IPS-20b (cell line): ENCODE measurements at regions not wholly inside any gene's neighbourhood (a gene's known extent, or its start where the extent isn't known, plus 50 kb on each side); places are given as distances from the start of the nearest gene placed in this dataset.
A peak's percentile ranks its signal among the peaks of the same experiment; 100 is the strongest.

Source experiments
- H3K27ac ChIP-seq: one replicate; pipeline ENCODE4 v1.5.1; 2013; ENCODE audit warnings: low read length
- H3K27me3 ChIP-seq: 2 replicates; pipeline ENCODE4 v1.6.1; 2013; ENCODE audit warnings: mild to moderate bottlenecking, low read length, inconsistent platforms; ENCODE audit not compliant: insufficient read depth
- H3K36me3 ChIP-seq: 2 replicates; pipeline ENCODE4 v1.6.1; 2013; ENCODE audit warnings: low read depth, mild to moderate bottlenecking, inconsistent platforms, low read length, moderate library complexity; ENCODE audit not compliant: insufficient read depth
- H3K4me1 ChIP-seq: 2 replicates; pipeline ENCODE4 v1.6.1; 2013; ENCODE audit warnings: mild to moderate bottlenecking, control low read depth, inconsistent platforms, low read length, moderate library complexity; ENCODE audit not compliant: insufficient read depth
- H3K4me3 ChIP-seq: 2 replicates; pipeline ENCODE4 v1.5.1; 2013; ENCODE audit warnings: mild to moderate bottlenecking, low read length, inconsistent platforms
- H3K9ac ChIP-seq: 2 replicates; pipeline ENCODE4 v1.6.1; 2013; ENCODE audit warnings: low read depth, mild to moderate bottlenecking, inconsistent platforms, low read length, moderate library complexity
- H3K9me3 ChIP-seq: 2 replicates; pipeline ENCODE4 v1.6.1; 2013; ENCODE audit warnings: mild to moderate bottlenecking, low read depth, low read length, inconsistent platforms; ENCODE audit not compliant: insufficient read depth

DNA sequence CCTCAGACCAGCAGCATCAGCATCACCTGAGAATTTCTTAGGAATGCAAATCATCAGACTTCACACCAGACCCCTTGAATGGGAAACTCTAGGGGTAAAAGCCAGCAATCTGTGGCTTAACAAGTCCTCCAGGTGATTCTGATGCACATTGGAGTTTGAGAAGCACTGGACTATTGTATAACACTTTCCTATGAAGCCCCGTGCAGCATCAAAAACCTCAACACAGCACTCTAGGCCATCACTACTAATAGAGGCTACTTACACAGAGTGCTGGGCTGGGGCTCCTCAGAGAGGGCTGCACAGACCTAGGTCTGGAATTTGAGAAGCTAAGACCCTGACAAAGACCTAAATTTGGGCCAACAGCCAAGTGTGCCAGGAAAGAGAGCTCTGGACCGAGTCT lies 95.7 kb upstream of the ARAP3 start:
- no peaks in the 10 kb centered on the region; the same call in 1 of the 2 replicates for H3K4me1 ChIP-seq
- no peak overlapping the region for H3K4me3 ChIP-seq
- no peaks in the 10 kb centered on the region for H3K27me3 ChIP-seq
- H3K36me3 ChIP-seq, result no peaks in the 10 kb centered on the region
- H3K9me3 ChIP-seq, result no peaks in the 10 kb centered on the region
- H3K9ac ChIP-seq, result no peak overlapping the region
- H3K27ac ChIP-seq, result no peak overlapping the region

DNA sequence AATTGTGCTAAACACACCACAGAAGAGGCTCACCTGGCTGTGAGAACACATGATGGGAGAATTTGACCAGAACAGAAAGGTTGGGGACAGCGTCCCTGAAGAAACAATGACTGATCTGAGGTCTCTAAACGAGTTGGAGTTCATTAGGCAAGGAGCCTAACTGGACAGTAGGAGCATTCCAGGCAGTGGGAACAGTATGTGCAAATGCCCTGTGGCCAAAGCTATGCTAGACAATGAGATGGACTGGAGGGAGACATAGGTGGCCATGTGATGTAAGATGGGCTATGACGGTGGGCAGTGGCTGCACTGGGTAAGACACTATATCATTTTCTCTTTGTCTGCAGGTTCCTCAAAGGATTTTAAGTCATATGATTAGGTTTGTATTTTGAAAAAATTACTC lies 95.1 kb upstream of the ARAP3 start:
- H3K36me3 ChIP-seq, result no peaks in the 10 kb centered on the region
- H3K4me1 ChIP-seq, result no peaks in the 10 kb centered on the region; the same call in 1 of the 2 replicates
- no peak overlapping the region for H3K27ac ChIP-seq
- H3K4me3 ChIP-seq, result no peak overlapping the region
- H3K9ac ChIP-seq, result no peak overlapping the region
- H3K9me3 ChIP-seq, result no peaks in the 10 kb centered on the region
- H3K27me3 ChIP-seq, result no peaks in the 10 kb centered on the region

DNA sequence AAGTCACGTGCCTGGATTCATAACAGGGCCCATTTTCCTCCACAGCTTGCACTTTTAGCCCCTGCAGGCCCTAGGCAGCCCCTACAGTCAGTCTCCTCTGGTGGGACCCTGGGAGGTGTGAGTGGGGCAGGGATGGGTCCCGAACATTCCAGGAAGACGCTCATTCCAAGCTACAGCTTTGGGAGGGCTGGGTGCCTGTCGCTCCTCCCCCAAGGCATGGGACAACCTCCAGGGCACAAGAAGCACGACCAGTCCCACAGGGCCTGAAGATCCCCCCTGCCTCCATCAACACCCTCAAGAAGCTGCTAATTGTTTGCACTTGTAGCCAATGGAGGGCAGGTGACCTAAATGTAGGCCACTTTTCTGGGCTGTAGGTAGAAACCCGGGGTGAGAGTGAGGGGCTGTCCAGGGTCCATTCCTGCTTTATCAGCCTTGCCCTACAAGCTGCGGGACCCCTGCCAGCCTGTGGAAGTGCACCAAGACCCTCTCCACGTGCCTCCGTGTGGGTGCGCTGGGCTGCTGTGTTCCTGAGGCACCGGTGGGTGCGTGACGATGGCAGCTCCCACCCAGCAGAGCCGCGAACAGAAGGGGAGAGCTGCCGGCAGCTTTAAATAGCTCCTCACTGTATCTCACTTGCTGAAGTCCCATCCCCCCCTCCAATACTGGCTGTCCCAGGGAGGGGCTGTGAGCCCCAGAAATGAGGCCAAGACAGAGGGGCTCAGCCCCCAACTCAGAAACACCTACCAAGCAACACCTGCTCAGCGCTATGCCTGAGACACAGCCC lies 91.9 kb upstream of the ARAP3 start:
- Histone ChIP-seq H3K9ac (no peak overlapping the region), H3K9me3 (no peaks in the 10 kb centered on the region), H3K27me3 (no peaks in the 10 kb centered on the region), H3K27ac (no peak overlapping the region), H3K4me1 (peaks cover 8% of the 10 kb centered on the region; the same call in 1 of the 2 replicates), H3K4me3 (no peak overlapping the region), H3K36me3 (no peaks in the 10 kb centered on the region)

DNA sequence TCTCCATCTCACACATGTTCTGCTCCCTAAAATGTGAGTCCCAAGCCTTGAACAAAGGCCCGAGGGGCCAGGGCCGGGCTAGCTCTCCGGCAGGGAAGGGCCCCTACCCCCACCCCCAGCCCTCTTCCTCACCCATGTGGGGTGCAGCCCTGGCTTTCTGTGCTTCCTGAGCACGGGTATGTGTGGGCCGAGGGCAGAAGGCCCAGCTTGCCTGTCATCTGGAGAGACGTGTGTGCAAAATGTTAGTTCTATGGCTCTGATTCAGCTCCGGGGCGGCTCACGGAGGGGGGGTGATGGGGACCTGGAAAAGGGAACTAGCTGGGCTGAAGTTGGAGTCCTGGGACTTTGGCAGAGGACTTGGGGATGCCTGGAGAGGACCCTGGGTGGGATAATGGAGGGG lies 90.3 kb upstream of the ARAP3 start:
- H3K4me3 ChIP-seq, result no peak overlapping the region
- peaks cover 8% of the 10 kb centered on the region; the same call in 1 of the 2 replicates for H3K4me1 ChIP-seq
- no peak overlapping the region for H3K27ac ChIP-seq
- H3K9me3 ChIP-seq, result no peaks in the 10 kb centered on the region
- H3K27me3 ChIP-seq, result no peaks in the 10 kb centered on the region
- no peaks in the 10 kb centered on the region for H3K36me3 ChIP-seq
- H3K9ac ChIP-seq, result no peak overlapping the region; the same call in 1 of the 2 replicates

DNA sequence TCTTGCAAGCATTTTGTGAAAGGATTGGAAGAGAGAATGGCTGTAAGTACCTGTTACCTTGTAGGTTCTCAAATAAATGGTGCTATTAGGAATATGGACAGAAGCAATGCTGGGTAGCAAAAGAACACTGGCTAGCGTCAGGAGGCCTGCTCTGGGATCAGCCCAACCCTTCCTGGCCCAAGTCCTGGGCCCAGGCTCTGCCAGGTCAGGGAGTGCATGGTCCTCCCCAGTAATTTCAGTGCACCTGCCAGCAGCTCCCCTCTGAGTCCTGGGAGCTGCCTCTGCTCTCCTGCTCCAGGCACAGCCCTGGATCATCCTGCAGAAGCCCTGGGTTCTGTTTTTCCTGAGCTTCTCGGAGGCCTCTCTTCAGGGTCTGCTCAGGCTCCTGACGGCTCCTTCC lies 89.5 kb upstream of the ARAP3 start:
- H3K27ac ChIP-seq, result no peak overlapping the region

DNA sequence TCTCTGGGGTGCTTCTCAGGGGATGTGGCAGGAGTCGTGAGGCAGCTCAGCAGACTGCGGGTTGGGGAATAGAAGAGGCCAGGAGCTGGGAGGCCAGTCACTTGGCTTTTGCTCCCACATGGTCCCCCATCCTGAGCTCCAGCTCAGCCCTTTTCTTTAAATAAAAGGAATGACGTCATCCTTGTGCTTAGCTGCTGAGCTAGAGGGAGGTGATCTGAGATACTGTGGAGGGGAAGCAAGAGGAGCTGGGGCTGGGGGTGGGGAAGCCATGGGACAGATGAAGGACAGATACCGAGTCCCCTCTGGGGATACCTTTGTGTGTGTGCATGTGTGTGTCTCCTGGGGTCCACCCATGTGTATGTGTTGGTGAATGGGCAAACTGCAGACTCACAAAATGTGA lies 89.0 kb upstream of the ARAP3 start:
- Histone ChIP-seq H3K36me3 (no peaks in the 10 kb centered on the region), H3K27me3 (no peaks in the 10 kb centered on the region), H3K4me1 (peaks cover 8% of the 10 kb centered on the region; the same call in 1 of the 2 replicates), H3K9me3 (no peaks in the 10 kb centered on the region), H3K9ac (no peak overlapping the region), H3K4me3 (no peak overlapping the region), H3K27ac (no peak overlapping the region)

More for the DNA sequence above, 89.5 kb upstream of the ARAP3 start:
- no peaks in the 10 kb centered on the region for H3K27me3 ChIP-seq
- no peaks in the 10 kb centered on the region for H3K36me3 ChIP-seq
- H3K9ac ChIP-seq, result peak overlapping the region; percentile 7; the same call in 1 of the 2 replicates
- H3K4me3 ChIP-seq, result no peak overlapping the region
- H3K9me3 ChIP-seq, result no peaks in the 10 kb centered on the region
- H3K4me1 ChIP-seq, result peaks cover 8% of the 10 kb centered on the region; the same call in 1 of the 2 replicates

DNA sequence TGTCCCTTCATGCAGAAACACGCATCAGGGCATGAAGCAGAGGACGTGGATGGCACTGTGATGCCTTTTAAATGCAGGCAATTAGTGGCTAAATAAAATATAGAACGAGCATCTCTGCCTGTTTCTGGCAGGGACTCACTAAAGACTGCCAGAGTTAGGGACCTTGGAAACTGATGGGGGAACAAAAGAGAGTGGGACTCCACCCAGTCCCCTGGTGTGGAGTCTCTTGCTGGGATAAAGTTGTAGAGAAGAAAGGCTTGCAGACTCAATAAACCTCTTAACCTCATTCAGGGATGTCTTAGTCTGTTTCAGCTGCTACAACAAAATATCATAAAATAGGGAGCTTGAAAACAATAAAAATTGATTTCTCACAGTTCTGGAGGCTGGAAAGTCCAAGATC lies 87.6 kb upstream of the ARAP3 start:
- no peak overlapping the region for H3K27ac ChIP-seq
- H3K9ac ChIP-seq, result no peak overlapping the region
- no peaks in the 10 kb centered on the region for H3K9me3 ChIP-seq
- H3K4me3 ChIP-seq, result no peak overlapping the region
- no peaks in the 10 kb centered on the region for H3K36me3 ChIP-seq
- peaks cover 8% of the 10 kb centered on the region; the same call in 1 of the 2 replicates for H3K4me1 ChIP-seq
- no peaks in the 10 kb centered on the region for H3K27me3 ChIP-seq

DNA sequence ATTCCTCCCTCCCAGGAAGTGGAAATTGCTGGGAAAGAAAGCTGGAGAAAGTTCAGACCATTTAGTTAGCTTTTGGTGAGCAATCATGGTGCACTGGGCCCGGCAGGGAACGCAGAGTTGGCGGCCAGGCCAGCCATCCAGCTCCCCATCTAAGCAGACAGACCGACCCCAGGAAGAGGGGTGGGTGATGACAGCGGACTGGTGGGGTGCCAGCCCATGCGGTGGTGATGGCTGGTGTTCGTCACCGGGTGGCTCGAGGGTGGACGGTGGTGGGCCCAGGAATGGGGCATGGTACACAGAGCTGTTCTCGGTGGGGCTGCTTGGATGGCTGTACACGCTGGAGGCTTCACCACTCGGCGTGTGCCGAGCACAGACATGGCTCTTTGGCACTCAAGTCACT lies 85.6 kb upstream of the ARAP3 start:
- Histone ChIP-seq H3K4me3 (no peak overlapping the region), H3K9me3 (no peaks in the 10 kb centered on the region)

DNA sequence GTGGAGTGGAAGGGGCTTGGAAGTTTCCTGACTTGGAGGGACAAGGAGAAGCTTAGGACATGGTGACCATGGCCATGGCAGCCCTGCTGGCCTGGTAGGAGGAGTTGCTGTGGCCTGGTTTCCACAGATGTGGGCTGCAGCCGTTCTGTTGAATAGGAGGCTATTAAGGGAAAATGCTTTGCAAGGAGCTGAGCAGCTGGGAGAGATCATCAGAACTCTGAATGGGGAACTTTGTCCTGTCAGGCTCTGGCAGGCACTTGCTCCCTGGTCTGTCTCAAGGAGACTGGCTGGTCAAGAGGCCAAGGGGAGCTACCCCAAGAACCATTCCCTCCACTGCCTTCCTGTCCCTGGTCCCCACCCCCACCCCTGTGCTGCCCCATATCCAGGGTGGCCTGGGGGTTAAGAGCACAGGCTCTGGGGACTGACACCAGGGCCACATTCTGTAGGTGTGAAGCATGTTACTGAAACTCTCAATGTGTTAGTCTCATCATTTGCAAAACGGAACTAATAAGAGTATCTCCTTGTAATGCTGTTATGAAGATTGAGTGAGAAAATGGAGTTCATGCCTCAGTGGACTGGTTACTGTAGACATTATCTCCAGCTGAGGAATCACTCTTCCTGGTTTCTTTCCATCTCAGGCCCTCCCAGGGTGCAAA lies 84.0 kb upstream of the ARAP3 start:
- H3K4me1 ChIP-seq, result 0 out of 2 replicates have a peak, but pooled peaks cover 2% of the 10 kb centered on the region
- H3K9ac ChIP-seq, result no peak overlapping the region
- no peak overlapping the region for H3K4me3 ChIP-seq
- H3K27ac ChIP-seq, result no peak overlapping the region
- H3K36me3 ChIP-seq, result no peaks in the 10 kb centered on the region
- no peaks in the 10 kb centered on the region for H3K9me3 ChIP-seq
- H3K27me3 ChIP-seq, result 0 out of 2 replicates have a peak, but pooled peaks cover 7% of the 10 kb centered on the region

More for the DNA sequence above, 85.6 kb upstream of the ARAP3 start:
- Histone ChIP-seq H3K36me3 (no peaks in the 10 kb centered on the region), H3K27me3 (no peaks in the 10 kb centered on the region), H3K4me1 (peaks cover 8% of the 10 kb centered on the region; the same call in 1 of the 2 replicates), H3K9ac (no peak overlapping the region), H3K27ac (no peak overlapping the region)

DNA sequence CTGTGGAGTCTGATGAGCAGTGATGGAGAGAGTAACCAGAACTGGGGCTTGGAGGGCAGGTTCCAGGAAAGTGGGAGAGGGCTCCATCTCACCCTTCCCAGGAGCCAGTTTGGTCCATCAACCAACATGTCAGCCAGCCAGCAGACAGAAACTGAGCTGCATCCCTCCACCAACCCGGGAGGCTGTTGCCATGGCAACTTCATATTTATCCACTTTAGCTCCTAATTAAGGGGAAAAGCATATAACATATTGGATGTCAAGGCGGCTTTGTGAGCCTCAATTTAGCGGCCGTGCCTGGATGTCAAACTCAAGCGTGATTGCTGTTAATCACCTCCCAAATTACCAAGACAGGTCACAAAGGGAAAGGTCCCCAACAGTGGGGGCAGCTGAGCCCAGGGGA lies 81.5 kb upstream of the ARAP3 start:
- H3K9me3 ChIP-seq, result no peaks in the 10 kb centered on the region
- H3K27me3 ChIP-seq, result peaks cover 16% of the 10 kb centered on the region; the same call in 1 of the 2 replicates
- no peak overlapping the region for H3K27ac ChIP-seq
- no peak overlapping the region for H3K4me3 ChIP-seq
- H3K9ac ChIP-seq, result no peak overlapping the region
- no peaks in the 10 kb centered on the region for H3K36me3 ChIP-seq
- H3K4me1 ChIP-seq, result peaks cover 5% of the 10 kb centered on the region; the same call in 1 of the 2 replicates

DNA sequence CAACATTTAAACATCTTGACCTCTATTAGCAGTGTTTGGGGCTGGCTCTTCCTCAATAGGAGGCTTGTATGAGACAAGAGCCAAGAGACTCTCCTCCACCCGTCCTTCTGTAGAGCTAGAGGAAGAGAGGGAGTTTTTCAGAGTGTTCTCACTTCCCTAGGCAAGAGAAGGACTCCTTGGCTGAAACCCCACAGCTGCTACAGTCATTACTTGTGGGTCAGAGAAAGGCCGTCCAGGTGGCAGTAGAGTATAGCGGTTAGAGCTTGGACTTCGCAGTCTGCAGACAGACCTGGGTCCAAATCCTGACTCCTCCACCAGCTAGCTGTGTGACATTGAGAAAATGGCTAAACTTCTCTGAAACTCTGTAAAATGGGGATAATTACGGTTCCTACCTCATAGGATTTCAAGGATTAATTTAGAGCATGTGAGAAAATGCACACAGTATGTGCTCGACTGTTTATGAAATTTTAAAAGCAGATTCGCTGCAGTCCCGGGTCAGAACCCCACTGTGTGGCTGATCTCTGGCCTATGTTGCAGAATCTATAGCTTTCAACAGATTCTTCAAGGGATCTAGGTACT lies 80.8 kb upstream of the ARAP3 start:
- peaks cover 12% of the 10 kb centered on the region; the same call in 1 of the 2 replicates for H3K4me1 ChIP-seq
- no peak overlapping the region for H3K27ac ChIP-seq
- H3K27me3 ChIP-seq, result peaks cover 23% of the 10 kb centered on the region
- H3K4me3 ChIP-seq, result no peak overlapping the region
- no peak overlapping the region for H3K9ac ChIP-seq
- no peaks in the 10 kb centered on the region for H3K9me3 ChIP-seq
- H3K36me3 ChIP-seq, result no peaks in the 10 kb centered on the region
